ENCODE measurements at regions not wholly inside any gene's neighbourhood (a gene's known extent, or its start where the extent isn't known, plus 50 kb on each side); places are given as distances from the start of the nearest gene placed in this dataset.

- H3K36me3 ChIP-seq (ENCODE audit: control insufficient read depth in 1 of 2, insufficient read depth in 2 of 2, low read length in 2 of 2) = no peaks in the 10 kb centered on the region
- H3K4me3 ChIP-seq (replicated peaks in 1 of 2; ENCODE audit: low read depth in 1 of 2, low read length in 2 of 2) = no peak overlapping the region
- no peak for TF ChIP-seq CEBPB (IDR thresholded peaks at IDR 0.05; ENCODE audit: low read depth)
- TF ChIP-seq EZH2phosphoT487 (IDR thresholded peaks at IDR 0.05; ENCODE audit: borderline replicate concordance) = no peak
- no peak for TF ChIP-seq TCF7L2 (IDR thresholded peaks at IDR 0.05; ENCODE audit: borderline replicate concordance, extremely low read depth, insufficient read depth, insufficient read length)
- TF ChIP-seq JUND (IDR thresholded peaks at IDR 0.05) = no peak
- TF ChIP-seq SRF (IDR thresholded peaks at IDR 0.05; ENCODE audit: low read depth) = no peak
- no peak for TF ChIP-seq ZFX (IDR thresholded peaks at IDR 0.05)
- TF ChIP-seq, protein P1, sequence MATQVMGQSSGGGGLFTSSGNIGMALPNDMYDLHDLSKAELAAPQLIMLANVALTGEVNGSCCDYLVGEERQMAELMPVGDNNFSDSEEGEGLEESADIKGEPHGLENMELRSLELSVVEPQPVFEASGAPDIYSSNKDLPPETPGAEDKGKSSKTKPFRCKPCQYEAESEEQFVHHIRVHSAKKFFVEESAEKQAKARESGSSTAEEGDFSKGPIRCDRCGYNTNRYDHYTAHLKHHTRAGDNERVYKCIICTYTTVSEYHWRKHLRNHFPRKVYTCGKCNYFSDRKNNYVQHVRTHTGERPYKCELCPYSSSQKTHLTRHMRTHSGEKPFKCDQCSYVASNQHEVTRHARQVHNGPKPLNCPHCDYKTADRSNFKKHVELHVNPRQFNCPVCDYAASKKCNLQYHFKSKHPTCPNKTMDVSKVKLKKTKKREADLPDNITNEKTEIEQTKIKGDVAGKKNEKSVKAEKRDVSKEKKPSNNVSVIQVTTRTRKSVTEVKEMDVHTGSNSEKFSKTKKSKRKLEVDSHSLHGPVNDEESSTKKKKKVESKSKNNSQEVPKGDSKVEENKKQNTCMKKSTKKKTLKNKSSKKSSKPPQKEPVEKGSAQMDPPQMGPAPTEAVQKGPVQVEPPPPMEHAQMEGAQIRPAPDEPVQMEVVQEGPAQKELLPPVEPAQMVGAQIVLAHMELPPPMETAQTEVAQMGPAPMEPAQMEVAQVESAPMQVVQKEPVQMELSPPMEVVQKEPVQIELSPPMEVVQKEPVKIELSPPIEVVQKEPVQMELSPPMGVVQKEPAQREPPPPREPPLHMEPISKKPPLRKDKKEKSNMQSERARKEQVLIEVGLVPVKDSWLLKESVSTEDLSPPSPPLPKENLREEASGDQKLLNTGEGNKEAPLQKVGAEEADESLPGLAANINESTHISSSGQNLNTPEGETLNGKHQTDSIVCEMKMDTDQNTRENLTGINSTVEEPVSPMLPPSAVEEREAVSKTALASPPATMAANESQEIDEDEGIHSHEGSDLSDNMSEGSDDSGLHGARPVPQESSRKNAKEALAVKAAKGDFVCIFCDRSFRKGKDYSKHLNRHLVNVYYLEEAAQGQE (IDR thresholded peaks at IDR 0.05; ENCODE audit: low read depth) = no peak
- TF ChIP-seq POLR2A (IDR thresholded peaks at IDR 0.05; ENCODE audit: borderline replicate concordance, extremely low read depth, insufficient read depth, insufficient read length) = no peak
- TF ChIP-seq CBX3 (IDR thresholded peaks at IDR 0.05; ENCODE audit: low read depth) = no peak
- TF ChIP-seq, protein P2, sequence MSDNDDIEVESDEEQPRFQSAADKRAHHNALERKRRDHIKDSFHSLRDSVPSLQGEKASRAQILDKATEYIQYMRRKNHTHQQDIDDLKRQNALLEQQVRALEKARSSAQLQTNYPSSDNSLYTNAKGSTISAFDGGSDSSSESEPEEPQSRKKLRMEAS (IDR thresholded peaks at IDR 0.05) = no peak
- no peak overlapping the region for H3K27ac ChIP-seq (ENCODE audit: low read depth, low read length)
- H3K27me3 ChIP-seq (ENCODE audit: insufficient read depth, low read length) = no peaks in the 10 kb centered on the region
- no peaks in the 10 kb centered on the region for H3K4me1 ChIP-seq (ENCODE audit: control insufficient read depth in 1 of 2, insufficient read depth in 2 of 2, low read length in 2 of 2)
- H2AFZ ChIP-seq (ENCODE audit: low read depth, low read length, poor library complexity, severe bottlenecking) = no peak overlapping the region
- no peaks in the 10 kb centered on the region for H4K20me1 ChIP-seq (ENCODE audit: insufficient read depth)
- no peak overlapping the region for H3K9ac ChIP-seq (ENCODE audit: low read length)
- no peaks in the 10 kb centered on the region for H3K79me2 ChIP-seq (ENCODE audit: insufficient read depth, low read length)
- no peaks in the 10 kb centered on the region for H3K9me3 ChIP-seq (ENCODE audit: control insufficient read depth in 1 of 2, insufficient read depth in 1 of 2, low read depth in 1 of 2, low read length in 2 of 2)
- POLR2A ChIA-PET = no interaction called here
- BruUV-seq (replicated peaks) = no TSS peak
- RAD21 ChIA-PET (ENCODE audit: low non-redundant PET in 1 of 2, low total read pairs in 2 of 2, uncharacterized antibody in 2 of 2, unreplicated experiment in 2 of 2) = no interaction called here
- no peak for DNase-seq (ENCODE audit: low read depth, low spot score)
- no peak overlapping the region for H3K4me2 ChIP-seq (ENCODE audit: low read length)
- CTCF ChIA-PET = no interaction called here
- intact Hi-C loops (cut with micrococcal nuclease) = no loop called here
- no peak for ATAC-seq
- H3K9me2 ChIP-seq (ENCODE audit: insufficient read depth) = no peaks in the 10 kb centered on the region
These were observed 122.4 kb upstream of the NPY2R start for GRCh38 chr4:155085843-155086530.

All from HCT116 (cell line).